SK-N-SH treated with all-trans-retinoic acid at 6 μM for 48 hours (cell line): ENCODE measurements at regions not wholly inside any gene's neighbourhood (a gene's known extent, or its start where the extent isn't known, plus 50 kb on each side); places are given as distances from the start of the nearest gene placed in this dataset.

Experiments used
- ARNTL ChIP-seq: fragments of 450-650 bp; formaldehyde crosslinking; IDR thresholded peaks from 2 replicates; pipeline ENCODE4 v1.5.0; 2020; ENCODE audit warnings: low read depth, mild to moderate bottlenecking, moderate library complexity, borderline replicate concordance
- CREB5 ChIP-seq: fragments of 250-450 bp; sonication (Bioruptor Pico); IDR thresholded peaks from 2 replicates; pipeline ENCODE4 v1.5.1; 2020; ENCODE audit warnings: low read depth, mild to moderate bottlenecking, moderate library complexity
- CSRNP3 ChIP-seq: fragments of 250-450 bp; sonication (Bioruptor Pico); IDR thresholded peaks from 2 replicates; pipeline ENCODE4 v1.5.1; 2021; ENCODE audit warnings: mild to moderate bottlenecking, moderate library complexity
- PATZ1 ChIP-seq: fragments of 250-450 bp; sonication (Bioruptor Pico); IDR thresholded peaks from 2 replicates; pipeline ENCODE4 v1.8.0; 2020; ENCODE audit warnings: mild to moderate bottlenecking, moderate library complexity, borderline replicate concordance
- POU6F1 ChIP-seq: fragments of 250-450 bp; sonication (Bioruptor Pico); IDR thresholded peaks from 2 replicates; pipeline ENCODE4 v1.8.0; 2021; ENCODE audit warnings: low read depth, mild to moderate bottlenecking, moderate library complexity, borderline replicate concordance
- RARB ChIP-seq: fragments of 250-450 bp; sonication (Bioruptor Pico); IDR thresholded peaks from 2 replicates; pipeline ENCODE4 v1.8.0; 2021; ENCODE audit warnings: mild to moderate bottlenecking, moderate library complexity
- TSHZ2 ChIP-seq: fragments of 250-450 bp; sonication (Bioruptor Pico); IDR thresholded peaks from 2 replicates; pipeline ENCODE4 v1.5.0; 2020; ENCODE audit warnings: mild to moderate bottlenecking, moderate library complexity
- ZNF70 ChIP-seq: fragments of 450-650 bp; formaldehyde crosslinking; IDR thresholded peaks from 2 replicates; pipeline ENCODE4 v1.5.0; 2020; ENCODE audit warnings: mild to moderate bottlenecking, moderate library complexity
- ZNF8 ChIP-seq: fragments of 450-650 bp; formaldehyde crosslinking; IDR thresholded peaks from 2 replicates; pipeline ENCODE4 v1.5.0; 2020; ENCODE audit warnings: mild to moderate bottlenecking, moderate library complexity

- no peak for TF ChIP-seq RARB (CRISPR knock-in tag)
- TF ChIP-seq ZNF70 (CRISPR knock-in tag), result no peak
- TF ChIP-seq PATZ1 (CRISPR knock-in tag), result no peak
- no peak for TF ChIP-seq TSHZ2 (CRISPR knock-in tag)
- no peak for TF ChIP-seq ZNF8 (CRISPR knock-in tag)
- no peak for TF ChIP-seq POU6F1
- no peak for TF ChIP-seq CREB5 (CRISPR knock-in tag)
- TF ChIP-seq CSRNP3 (CRISPR knock-in tag), result no peak
- TF ChIP-seq ARNTL (CRISPR knock-in tag), result no peak
Observed at GRCh38 chr10:129078346-129078745, 388.7 kb upstream of the MGMT start.
